ENCODE measurements at regions not wholly inside any gene's neighbourhood (a gene's known extent, or its start where the extent isn't known, plus 50 kb on each side); places are given as distances from the start of the nearest gene placed in this dataset.

- Histone ChIP-seq H3K27me3 (ENCODE audit: control insufficient read depth, insufficient read depth, low read length) (no peaks in the 10 kb centered on the region), H3K4me3 (ENCODE audit: low read depth, low read length) (no peak overlapping the region), H3K36me3 (ENCODE audit: control insufficient read depth, insufficient read depth, low read length) (no peaks in the 10 kb centered on the region)
- FAIRE-seq (no peak), DNase-seq (ENCODE audit: low read depth) (no peak)
- no peak for TF ChIP-seq CTCF (IDR thresholded peaks at IDR 0.05; ENCODE audit: insufficient read depth, low read length, severe bottlenecking)
Observed at GRCh38 chr5:166540156-166540555, 1751.3 kb upstream of the WWC1 start.

GRCh38 chr5:166551384-166551783 is 1740.1 kb upstream of the WWC1 start:
- no peak for TF ChIP-seq CTCF (IDR thresholded peaks at IDR 0.05; ENCODE audit: insufficient read depth, low read length, severe bottlenecking)

GRCh38 chr5:166553778-166554177 is 1737.7 kb upstream of the WWC1 start:
- Histone ChIP-seq H3K27me3 (ENCODE audit: control insufficient read depth, insufficient read depth, low read length) (no peaks in the 10 kb centered on the region), H3K36me3 (ENCODE audit: control insufficient read depth, insufficient read depth, low read length) (no peaks in the 10 kb centered on the region), H3K4me3 (ENCODE audit: low read depth, low read length) (no peak overlapping the region)
- no peak for TF ChIP-seq CTCF (IDR thresholded peaks at IDR 0.05; ENCODE audit: insufficient read depth, low read length, severe bottlenecking)
- FAIRE-seq, result no peak
- no peak for DNase-seq (ENCODE audit: low read depth)

More at GRCh38 chr5:166551384-166551783, 1740.1 kb upstream of the WWC1 start:
- no peaks in the 10 kb centered on the region for H3K36me3 ChIP-seq (ENCODE audit: control insufficient read depth, insufficient read depth, low read length)
- no peak for DNase-seq (ENCODE audit: low read depth)
- no peak overlapping the region for H3K4me3 ChIP-seq (ENCODE audit: low read depth, low read length)
- no peak for FAIRE-seq
- no peaks in the 10 kb centered on the region for H3K27me3 ChIP-seq (ENCODE audit: control insufficient read depth, insufficient read depth, low read length)

GRCh38 chr5:166561759-166562158 is 1729.7 kb upstream of the WWC1 start:
- no peak for DNase-seq (ENCODE audit: low read depth)
- Histone ChIP-seq H3K4me3 (ENCODE audit: low read depth, low read length) (no peak overlapping the region), H3K27me3 (ENCODE audit: control insufficient read depth, insufficient read depth, low read length) (no peaks in the 10 kb centered on the region), H3K36me3 (ENCODE audit: control insufficient read depth, insufficient read depth, low read length) (no peaks in the 10 kb centered on the region)
- FAIRE-seq, result no peak
- TF ChIP-seq CTCF (IDR thresholded peaks at IDR 0.05; ENCODE audit: insufficient read depth, low read length, severe bottlenecking), result no peak

- no peak overlapping the region for H3K4me3 ChIP-seq (ENCODE audit: low read depth, low read length)
- TF ChIP-seq CTCF (IDR thresholded peaks at IDR 0.05; ENCODE audit: insufficient read depth, low read length, severe bottlenecking), result no peak
- FAIRE-seq (no peak), DNase-seq (ENCODE audit: low read depth) (peak; percentile 29)
- H3K36me3 ChIP-seq (ENCODE audit: control insufficient read depth, insufficient read depth, low read length), result no peaks in the 10 kb centered on the region
- no peaks in the 10 kb centered on the region for H3K27me3 ChIP-seq (ENCODE audit: control insufficient read depth, insufficient read depth, low read length)
Observed at GRCh38 chr5:166562246-166562645, 1729.2 kb upstream of the WWC1 start.

- Histone ChIP-seq H3K27me3 (ENCODE audit: control insufficient read depth, insufficient read depth, low read length) (no peaks in the 10 kb centered on the region), H3K4me3 (ENCODE audit: low read depth, low read length) (no peak overlapping the region), H3K36me3 (ENCODE audit: control insufficient read depth, insufficient read depth, low read length) (no peaks in the 10 kb centered on the region)
- FAIRE-seq (no peak), DNase-seq (ENCODE audit: low read depth) (no peak)
- no peak for TF ChIP-seq CTCF (IDR thresholded peaks at IDR 0.05; ENCODE audit: insufficient read depth, low read length, severe bottlenecking)
Observed at GRCh38 chr5:166566725-166567124, 1724.7 kb upstream of the WWC1 start.

Measured in bronchial epithelial cell (primary cell).